Dendritic cell treated with granulocyte-macrophage colony-stimulating factor and Interleukin-4, amounts not matched to agents 40 ng/mL and 50 ng/mL, for 4 days (primary cell): ENCODE measurements at regions not wholly inside any gene's neighbourhood (a gene's known extent, or its start where the extent isn't known, plus 50 kb on each side); places are given as distances from the start of the nearest gene placed in this dataset.

Experiments
- H3K27ac Mint-ChIP-seq: one replicate; pipeline ENCODE4 v1.8.0; 2022; ENCODE audit warnings: mild to moderate bottlenecking, mixed read lengths
- H3K27me3 Mint-ChIP-seq: one replicate; pipeline ENCODE4 v1.8.0; 2022; ENCODE audit warnings: mild to moderate bottlenecking, mixed read lengths
- H3K36me3 Mint-ChIP-seq: one replicate; pipeline ENCODE4 v1.8.0; 2022; ENCODE audit warnings: low read depth, mixed read lengths
- H3K4me1 Mint-ChIP-seq: one replicate; pipeline ENCODE4 v1.8.0; 2022; ENCODE audit warnings: low read depth, mixed read lengths
- H3K4me3 Mint-ChIP-seq: one replicate; pipeline ENCODE4 v1.8.0; 2022; ENCODE audit warnings: mild to moderate bottlenecking, moderate library complexity, mixed read lengths
- H3K9me3 Mint-ChIP-seq: one replicate; pipeline ENCODE4 v1.8.0; 2022; ENCODE audit warnings: mixed read lengths
- intact Hi-C: fragments of 100-400 bp; cut with micrococcal nuclease; formaldehyde crosslinking; loops from one replicate; pipeline ENCODE4 v1.15.0; 2022

DNA sequence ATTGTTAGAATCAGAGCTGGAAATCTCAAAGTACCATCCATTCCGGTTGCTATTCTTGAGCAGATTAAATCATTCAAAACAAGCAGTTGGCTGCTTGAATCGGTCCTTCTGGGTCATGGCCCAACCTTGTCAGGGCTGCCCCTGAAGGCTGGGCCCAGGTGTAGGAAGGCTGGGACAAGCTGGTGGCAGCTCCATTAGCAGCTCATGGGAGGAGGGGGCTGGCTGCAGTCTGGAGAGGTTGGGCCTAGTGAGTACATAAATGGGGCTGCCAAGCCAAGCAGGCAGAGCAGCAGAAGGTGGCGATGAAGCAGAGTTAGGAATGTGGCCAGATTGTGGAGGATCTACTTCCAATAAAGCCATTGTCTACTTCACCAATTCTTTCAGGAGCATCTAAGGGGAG lies 81.4 kb downstream of the ADCYAP1 start:
- intact Hi-C loops, result no loop called here
- H3K4me3 Mint-ChIP-seq, result no peak overlapping the region
- no peaks in the 10 kb centered on the region for H3K27me3 Mint-ChIP-seq
- no peak overlapping the region for H3K27ac Mint-ChIP-seq
- no peaks in the 10 kb centered on the region for H3K4me1 Mint-ChIP-seq
- no peaks in the 10 kb centered on the region for H3K9me3 Mint-ChIP-seq
- no peaks in the 10 kb centered on the region for H3K36me3 Mint-ChIP-seq

DNA sequence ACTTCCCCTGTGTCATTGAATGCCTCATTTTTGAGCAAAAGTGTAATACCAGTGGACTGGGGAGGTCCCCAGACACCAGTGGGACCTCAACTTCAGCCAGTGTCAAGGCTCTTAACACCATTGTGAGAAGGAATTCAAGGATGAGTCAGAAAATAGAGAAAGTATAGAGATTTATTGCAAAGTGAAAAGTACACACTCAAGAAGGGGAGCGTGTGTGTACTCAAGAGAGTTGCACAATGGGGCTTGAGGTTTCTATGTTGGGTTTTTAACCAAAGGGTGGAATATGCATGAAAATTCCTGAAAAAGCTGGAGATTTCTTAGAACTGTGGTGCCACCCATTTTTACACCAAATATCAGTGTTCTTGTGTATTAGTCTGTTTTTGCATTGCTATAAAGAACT lies 81.9 kb downstream of the ADCYAP1 start:
- intact Hi-C loops, result no loop called here

DNA sequence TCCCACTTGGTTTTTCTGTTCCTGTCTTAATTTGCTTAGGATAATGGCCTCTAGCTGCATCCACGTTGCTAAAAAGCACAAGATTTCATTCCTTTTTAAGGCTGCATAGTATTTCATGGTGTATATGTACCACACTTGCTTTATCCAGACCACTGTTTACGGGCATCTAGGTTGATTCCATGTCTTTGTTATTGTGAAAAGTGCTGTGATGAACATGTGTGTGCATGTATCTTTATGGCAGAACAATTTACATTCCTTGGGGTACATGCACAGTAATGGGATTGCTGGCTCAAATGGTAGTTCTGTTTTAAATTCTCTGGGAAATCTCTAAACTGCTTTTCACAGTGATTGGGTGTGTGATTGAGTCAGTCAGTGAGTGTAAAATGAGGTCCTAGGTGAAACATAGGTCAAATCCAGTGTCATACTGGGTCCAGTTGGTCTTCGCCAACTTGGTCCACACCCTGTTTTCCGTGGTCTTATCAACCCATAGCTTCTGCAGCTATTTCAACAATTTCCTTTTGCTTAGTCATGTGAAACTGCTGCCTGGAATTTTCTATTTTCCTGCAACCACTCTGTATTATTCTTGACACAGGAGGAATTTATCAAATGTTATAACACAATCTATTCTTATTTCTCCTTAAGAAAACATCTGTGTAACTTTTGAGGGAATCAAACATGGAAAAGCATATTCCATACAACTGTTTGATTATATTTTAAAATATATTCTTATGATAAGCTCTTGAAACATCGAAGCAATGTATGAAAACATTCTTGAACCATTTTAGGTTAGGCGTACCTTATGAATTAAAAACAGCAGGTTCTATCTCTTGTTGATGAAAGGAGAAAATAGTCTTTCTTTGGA lies 82.9 kb downstream of the ADCYAP1 start:
- H3K27ac Mint-ChIP-seq, result no peak overlapping the region
- intact Hi-C loops, result no loop called here
- H3K9me3 Mint-ChIP-seq, result peaks cover 8% of the 10 kb centered on the region
- H3K4me3 Mint-ChIP-seq, result no peak overlapping the region
- H3K27me3 Mint-ChIP-seq, result no peaks in the 10 kb centered on the region
- no peaks in the 10 kb centered on the region for H3K36me3 Mint-ChIP-seq
- no peaks in the 10 kb centered on the region for H3K4me1 Mint-ChIP-seq

More for the DNA sequence above, 81.9 kb downstream of the ADCYAP1 start:
- no peaks in the 10 kb centered on the region for H3K9me3 Mint-ChIP-seq
- no peaks in the 10 kb centered on the region for H3K27me3 Mint-ChIP-seq
- no peak overlapping the region for H3K4me3 Mint-ChIP-seq
- H3K27ac Mint-ChIP-seq, result no peak overlapping the region
- no peaks in the 10 kb centered on the region for H3K36me3 Mint-ChIP-seq
- H3K4me1 Mint-ChIP-seq, result no peaks in the 10 kb centered on the region

- no peaks in the 10 kb centered on the region for H3K36me3 Mint-ChIP-seq
- H3K27me3 Mint-ChIP-seq, result no peaks in the 10 kb centered on the region
- no peak overlapping the region for H3K4me3 Mint-ChIP-seq
- intact Hi-C loops, result no loop called here
- peaks cover 21% of the 10 kb centered on the region for H3K9me3 Mint-ChIP-seq
- no peak overlapping the region for H3K27ac Mint-ChIP-seq
- no peaks in the 10 kb centered on the region for H3K4me1 Mint-ChIP-seq
These were observed 84.8 kb downstream of the ADCYAP1 start for GRCh38 chr18:989425-989824.

GRCh38 chr18:990197-990596 lies 85.5 kb downstream of the ADCYAP1 start:
- Mint-ChIP-seq H3K4me1 (no peaks in the 10 kb centered on the region), H3K27ac (no peak overlapping the region), H3K4me3 (no peak overlapping the region), H3K36me3 (no peaks in the 10 kb centered on the region), H3K9me3 (peaks cover 28% of the 10 kb centered on the region), H3K27me3 (no peaks in the 10 kb centered on the region)
- intact Hi-C loops, result no loop called here

GRCh38 chr18:991441-991840 lies 86.8 kb downstream of the ADCYAP1 start:
- Mint-ChIP-seq H3K27me3 (no peaks in the 10 kb centered on the region), H3K4me1 (no peaks in the 10 kb centered on the region), H3K9me3 (peaks cover 28% of the 10 kb centered on the region), H3K4me3 (no peak overlapping the region), H3K27ac (no peak overlapping the region), H3K36me3 (no peaks in the 10 kb centered on the region)
- intact Hi-C loops, result no loop called here

DNA sequence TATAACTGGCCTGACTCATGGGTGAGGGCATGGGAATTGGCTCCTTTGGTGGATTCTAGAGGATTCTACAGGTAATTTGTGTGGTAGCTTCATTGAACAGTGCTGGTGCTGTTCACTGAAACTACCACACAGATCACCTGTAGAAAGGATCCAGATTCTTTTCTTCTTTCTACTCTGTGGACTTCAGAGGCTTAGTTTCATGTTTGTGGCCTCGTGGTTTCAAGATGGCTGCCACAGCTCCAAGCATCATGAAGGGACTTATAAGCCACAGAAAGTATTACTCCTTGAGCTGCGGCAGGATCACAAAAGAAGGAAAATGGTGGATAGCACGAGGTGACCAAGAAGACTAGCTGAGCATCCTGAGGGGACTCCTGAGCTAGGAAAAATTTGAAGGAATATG lies 88.9 kb downstream of the ADCYAP1 start:
- Mint-ChIP-seq H3K27ac (no peak overlapping the region), H3K4me3 (no peak overlapping the region), H3K4me1 (no peaks in the 10 kb centered on the region), H3K36me3 (no peaks in the 10 kb centered on the region), H3K27me3 (no peaks in the 10 kb centered on the region), H3K9me3 (peaks cover 36% of the 10 kb centered on the region)
- intact Hi-C loops, result no loop called here

DNA sequence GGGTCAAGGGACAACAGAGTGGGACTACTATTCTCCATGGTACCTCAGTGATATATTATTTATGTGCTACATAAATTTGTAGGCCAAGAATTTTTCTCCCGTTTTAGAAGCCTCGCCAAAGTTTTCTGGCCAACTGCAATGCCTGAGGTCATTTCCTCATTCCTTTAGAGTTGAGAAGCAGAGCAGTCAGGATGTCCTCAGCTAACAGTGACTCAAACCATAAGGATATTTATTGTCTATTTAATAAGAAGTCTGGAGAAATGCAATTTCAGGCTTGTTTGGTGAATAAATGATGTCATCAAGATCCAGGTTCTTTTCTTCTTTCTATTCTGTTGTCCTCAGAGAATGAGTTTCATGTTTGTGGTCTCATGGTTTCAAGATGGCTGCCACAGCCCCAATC lies 91.0 kb downstream of the ADCYAP1 start:
- H3K27me3 Mint-ChIP-seq, result no peaks in the 10 kb centered on the region
- H3K4me3 Mint-ChIP-seq, result no peak overlapping the region
- peaks cover 36% of the 10 kb centered on the region for H3K9me3 Mint-ChIP-seq
- no peaks in the 10 kb centered on the region for H3K4me1 Mint-ChIP-seq
- H3K36me3 Mint-ChIP-seq, result no peaks in the 10 kb centered on the region
- H3K27ac Mint-ChIP-seq, result no peak overlapping the region
- intact Hi-C loops, result no loop called here

DNA sequence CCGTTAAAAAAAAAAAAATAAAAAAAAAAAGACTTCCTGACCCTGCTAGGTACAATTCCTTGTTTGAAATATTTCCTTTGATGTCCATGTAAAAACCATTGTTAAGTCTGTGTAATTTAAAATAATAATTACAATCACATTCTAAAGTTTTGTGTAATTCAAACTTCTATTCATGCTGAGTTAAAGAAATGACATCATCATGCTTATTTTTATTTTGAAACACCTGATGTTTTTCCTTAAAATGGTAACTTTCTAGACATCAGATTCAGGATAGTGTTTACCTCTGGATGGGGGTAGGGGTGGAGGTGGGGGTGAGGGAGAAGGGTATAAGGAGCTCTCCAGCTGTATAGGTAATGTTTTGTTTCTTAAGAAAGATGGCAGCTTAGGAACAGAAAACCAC lies 92.8 kb downstream of the ADCYAP1 start:
- H3K36me3 Mint-ChIP-seq, result no peaks in the 10 kb centered on the region
- intact Hi-C loops, result no loop called here

DNA sequence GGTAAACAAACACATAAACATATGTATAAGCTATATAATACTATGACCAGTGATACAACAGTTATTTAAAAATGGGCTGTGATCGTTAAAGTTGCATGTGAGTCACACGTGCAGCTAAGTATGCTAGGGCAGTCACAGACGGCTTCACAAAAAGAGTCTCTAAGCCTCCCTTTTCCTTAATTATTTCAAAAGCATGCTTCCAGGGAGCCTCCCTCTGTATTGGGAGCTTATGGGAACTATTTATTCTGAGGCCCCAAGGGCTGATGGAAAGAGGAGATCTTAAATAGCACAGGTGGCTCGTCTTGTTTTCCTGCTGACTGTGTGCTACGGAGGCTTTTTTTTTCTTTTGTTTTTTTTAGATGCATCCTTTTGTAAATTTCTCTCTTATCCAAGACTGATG lies 94.3 kb downstream of the ADCYAP1 start:
- peaks cover 28% of the 10 kb centered on the region for H3K9me3 Mint-ChIP-seq
- H3K36me3 Mint-ChIP-seq, result no peaks in the 10 kb centered on the region
- no peaks in the 10 kb centered on the region for H3K27me3 Mint-ChIP-seq
- no peaks in the 10 kb centered on the region for H3K4me1 Mint-ChIP-seq
- H3K27ac Mint-ChIP-seq, result no peak overlapping the region
- H3K4me3 Mint-ChIP-seq, result no peak overlapping the region
- intact Hi-C loops, result no loop called here

More for the DNA sequence above, 92.8 kb downstream of the ADCYAP1 start:
- no peaks in the 10 kb centered on the region for H3K4me1 Mint-ChIP-seq
- no peak overlapping the region for H3K27ac Mint-ChIP-seq
- peaks cover 28% of the 10 kb centered on the region for H3K9me3 Mint-ChIP-seq
- no peaks in the 10 kb centered on the region for H3K27me3 Mint-ChIP-seq
- no peak overlapping the region for H3K4me3 Mint-ChIP-seq

GRCh38 chr18:1002653-1003178 lies 98.0 kb downstream of the ADCYAP1 start:
- Mint-ChIP-seq H3K4me3 (no peak overlapping the region), H3K36me3 (no peaks in the 10 kb centered on the region), H3K9me3 (peaks cover 25% of the 10 kb centered on the region), H3K4me1 (no peaks in the 10 kb centered on the region), H3K27me3 (no peaks in the 10 kb centered on the region), H3K27ac (no peak overlapping the region)
- intact Hi-C loops, result no loop called here

DNA sequence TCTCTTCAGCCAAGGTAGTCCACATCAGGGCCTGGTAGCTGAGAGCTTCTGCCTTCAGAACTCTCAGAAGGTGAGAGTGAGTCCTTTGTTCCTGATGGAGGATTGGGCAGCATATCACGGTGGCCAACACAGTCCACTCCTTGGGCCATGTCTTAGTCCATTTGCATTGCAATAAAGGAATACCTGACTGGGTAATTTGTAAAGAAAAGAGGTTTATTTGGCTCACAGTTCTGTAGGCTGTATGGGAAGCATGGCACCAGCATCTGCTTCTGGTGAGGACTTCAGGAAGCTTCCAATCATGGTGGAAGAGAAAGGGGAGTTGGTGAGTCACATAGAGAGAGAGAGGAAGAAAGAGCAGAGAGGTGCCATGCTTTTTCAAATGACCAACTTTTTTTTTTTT lies 98.8 kb downstream of the ADCYAP1 start:
- Mint-ChIP-seq H3K9me3 (peaks cover 25% of the 10 kb centered on the region), H3K27ac (no peak overlapping the region), H3K4me3 (no peak overlapping the region), H3K27me3 (no peaks in the 10 kb centered on the region), H3K36me3 (no peaks in the 10 kb centered on the region), H3K4me1 (no peaks in the 10 kb centered on the region)
- intact Hi-C loops, result no loop called here

DNA sequence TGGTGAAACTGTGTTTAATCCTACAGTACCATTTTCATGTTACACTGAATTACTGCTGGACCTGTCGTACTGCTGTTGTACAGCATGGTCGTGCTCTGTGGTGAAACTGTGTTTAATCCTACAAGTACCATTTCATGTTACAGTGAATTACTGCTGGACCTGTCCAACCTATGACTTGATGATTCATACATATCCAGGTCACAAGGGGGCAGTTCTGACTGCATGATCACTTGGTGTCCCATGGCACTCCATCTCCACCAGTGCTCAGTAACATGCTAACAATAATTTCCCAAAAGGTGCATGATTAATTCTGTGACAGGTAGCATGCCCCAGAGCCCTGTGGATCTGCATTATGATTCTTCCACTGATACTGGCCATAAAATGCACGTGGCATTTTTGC lies 101.6 kb downstream of the ADCYAP1 start:
- H3K36me3 Mint-ChIP-seq, result no peaks in the 10 kb centered on the region
- no peaks in the 10 kb centered on the region for H3K4me1 Mint-ChIP-seq
- no peaks in the 10 kb centered on the region for H3K27me3 Mint-ChIP-seq
- intact Hi-C loops, result no loop called here
- no peak overlapping the region for H3K27ac Mint-ChIP-seq
- no peak overlapping the region for H3K4me3 Mint-ChIP-seq
- H3K9me3 Mint-ChIP-seq, result peaks cover 25% of the 10 kb centered on the region

DNA sequence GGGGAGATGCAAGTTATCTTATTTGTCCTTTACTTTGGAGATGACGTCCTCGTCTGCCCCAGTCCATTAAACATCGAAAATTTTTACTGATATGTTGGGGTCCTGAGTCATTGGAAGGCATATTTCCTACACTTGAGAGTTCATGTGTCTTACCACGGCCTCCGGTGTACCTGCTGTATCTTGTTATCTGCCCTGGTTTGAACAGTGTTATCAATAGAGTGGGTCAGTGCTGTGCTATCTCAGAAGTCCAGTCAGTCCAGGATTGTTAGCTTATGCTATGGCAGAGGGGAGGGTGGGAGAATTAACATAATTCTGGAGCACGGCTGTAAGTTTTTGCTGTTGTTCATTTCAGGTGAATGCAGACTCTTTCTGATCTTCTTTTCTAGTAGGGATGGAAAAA lies 102.3 kb downstream of the ADCYAP1 start:
- H3K27me3 Mint-ChIP-seq, result no peaks in the 10 kb centered on the region
- peaks cover 25% of the 10 kb centered on the region for H3K9me3 Mint-ChIP-seq
- no peak overlapping the region for H3K4me3 Mint-ChIP-seq
- H3K4me1 Mint-ChIP-seq, result no peaks in the 10 kb centered on the region
- no peaks in the 10 kb centered on the region for H3K36me3 Mint-ChIP-seq
- no peak overlapping the region for H3K27ac Mint-ChIP-seq
- intact Hi-C loops, result no loop called here

DNA sequence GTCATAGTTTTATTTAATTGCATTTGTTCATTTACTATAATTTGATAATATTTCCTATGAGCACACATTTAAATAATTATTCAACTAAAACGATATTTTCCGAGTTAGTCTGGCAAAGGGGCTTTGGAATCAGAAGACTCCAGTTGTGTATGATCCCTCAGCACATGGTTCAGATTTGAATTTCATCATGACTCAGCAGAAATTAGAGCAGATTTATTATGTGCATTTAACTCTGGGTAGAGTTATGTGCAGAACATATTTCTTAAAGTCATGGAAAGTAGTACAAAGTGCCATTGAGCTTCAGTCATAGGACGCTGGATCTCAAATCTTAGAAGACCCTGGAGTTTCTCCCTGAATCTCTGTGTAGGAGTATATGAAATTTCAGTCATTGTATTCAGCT lies 106.7 kb downstream of the ADCYAP1 start:
- intact Hi-C loops, result no loop called here
- H3K4me3 Mint-ChIP-seq, result no peak overlapping the region
- H3K27me3 Mint-ChIP-seq, result no peaks in the 10 kb centered on the region
- no peak overlapping the region for H3K27ac Mint-ChIP-seq
- no peaks in the 10 kb centered on the region for H3K9me3 Mint-ChIP-seq
- H3K36me3 Mint-ChIP-seq, result no peaks in the 10 kb centered on the region
- H3K4me1 Mint-ChIP-seq, result no peaks in the 10 kb centered on the region
